ENCODE measurements at regions not wholly inside any gene's neighbourhood (a gene's known extent, or its start where the extent isn't known, plus 50 kb on each side); places are given as distances from the start of the nearest gene placed in this dataset.

- DNase-seq: no peak
These were observed 362.1 kb downstream of the SAMD5 start for GRCh38 chr6:147870506-147871110.

GRCh38 chr6:147872002-147872401, 363.5 kb downstream of the SAMD5 start:
- DNase-seq: no peak

GRCh38 chr6:147873816-147874215, 365.3 kb downstream of the SAMD5 start:
- DNase-seq: no peak

GRCh38 chr6:147874322-147874721, 365.8 kb downstream of the SAMD5 start:
- DNase-seq: no peak

- no peak for DNase-seq
These were observed 370.6 kb downstream of the SAMD5 start for GRCh38 chr6:147879031-147879580.

- no peak for DNase-seq
These were observed 372.9 kb downstream of the SAMD5 start for GRCh38 chr6:147881432-147881831.

GRCh38 chr6:147888374-147888773, 379.9 kb downstream of the SAMD5 start:
- no peak for DNase-seq

- no peak for DNase-seq
These were observed 383.2 kb downstream of the SAMD5 start for GRCh38 chr6:147891671-147892070.

- no peak for DNase-seq
These were observed 384.0 kb downstream of the SAMD5 start for GRCh38 chr6:147892476-147892875.

GRCh38 chr6:147895272-147895671, 386.8 kb downstream of the SAMD5 start:
- DNase-seq: no peak

- DNase-seq: no peak
These were observed 391.8 kb downstream of the SAMD5 start for GRCh38 chr6:147900247-147900830.

GRCh38 chr6:147903321-147903720, 394.8 kb downstream of the SAMD5 start:
- no peak for DNase-seq

- no peak for DNase-seq
These were observed 395.4 kb downstream of the SAMD5 start for GRCh38 chr6:147903931-147904330.

- DNase-seq: no peak
These were observed 395.9 kb downstream of the SAMD5 start for GRCh38 chr6:147904416-147904815.

GRCh38 chr6:147905711-147906110, 397.2 kb downstream of the SAMD5 start:
- no peak for DNase-seq

- no peak for DNase-seq
These were observed 397.9 kb downstream of the SAMD5 start for GRCh38 chr6:147906361-147906760.

GRCh38 chr6:147909640-147910039, 401.1 kb downstream of the SAMD5 start:
- DNase-seq: no peak

- no peak for DNase-seq
These were observed 401.8 kb downstream of the SAMD5 start for GRCh38 chr6:147910281-147910680.

- no peak for DNase-seq
These were observed 402.6 kb downstream of the SAMD5 start for GRCh38 chr6:147911057-147911456.

GRCh38 chr6:147911686-147912085, 403.2 kb downstream of the SAMD5 start:
- no peak for DNase-seq

GRCh38 chr6:147922799-147923198, 414.3 kb downstream of the SAMD5 start:
- DNase-seq: no peak

GRCh38 chr6:147924598-147924997, 416.1 kb downstream of the SAMD5 start:
- no peak for DNase-seq

- DNase-seq: no peak
These were observed 416.8 kb upstream of the SASH1 start for GRCh38 chr6:147925826-147926225.

GRCh38 chr6:147930745-147931144, 411.9 kb upstream of the SASH1 start:
- no peak for DNase-seq

- DNase-seq: no peak
These were observed 409.4 kb upstream of the SASH1 start for GRCh38 chr6:147933224-147933623.

All from NCI-H446 treated with DMSO at 0.1 percent for 48 hours (cell line).